Tibial nerve (tissue), 4 donors: ENCODE measurements at regions not wholly inside any gene's neighbourhood (a gene's known extent, or its start where the extent isn't known, plus 50 kb on each side); places are given as distances from the start of the nearest gene placed in this dataset.

Source experiments
- CTCF ChIP-seq, 5 experiments: fragments of 200-600 bp in 3 of 5; fragments of 450-650 bp in 2 of 5; sonication (generic) in 3 of 5; IDR thresholded peaks; one replicate each; pipeline ENCODE4 v1.5.1; 2016 to 2019; ENCODE audit warnings: antibody characterized with exemption in 5 of 5, mild to moderate bottlenecking in 3 of 5, moderate library complexity in 2 of 5
- EP300 ChIP-seq, 2 donors: sonication (generic); formaldehyde crosslinking; IDR thresholded peaks; one replicate each; pipeline ENCODE4 v1.6.1; 2017; ENCODE audit warnings: antibody characterized with exemption in 2 of 2, mild to moderate bottlenecking in 1 of 2
- POLR2A ChIP-seq, 2 donors: fragments of 450-650 bp; IDR thresholded peaks; one replicate each; pipeline ENCODE4 v1.6.1; 2017; ENCODE audit warnings: antibody characterized with exemption in 2 of 2, mild to moderate bottlenecking in 2 of 2, moderate library complexity in 2 of 2

- TF ChIP-seq EP300 (IDR thresholded peaks at IDR 0.05): no peak
- TF ChIP-seq CTCF (IDR thresholded peaks at IDR 0.05): no peak
- TF ChIP-seq POLR2A (IDR thresholded peaks at IDR 0.05): no peak
These were observed 884.8 kb upstream of the ZEB2 start for GRCh38 chr2:145404690-145405089.
